Esophagus muscularis mucosa (tissue), 4 donors: ENCODE measurements at regions not wholly inside any gene's neighbourhood (a gene's known extent, or its start where the extent isn't known, plus 50 kb on each side); places are given as distances from the start of the nearest gene placed in this dataset.
A peak's percentile ranks its signal among the peaks of the same experiment; 100 is the strongest.

Experiments used
- DNase-seq: peaks from one replicate; pipeline ENCODE4 v3.0.0-alpha.2; 2017; ENCODE audit errors: extremely low spot score
- H3K27ac ChIP-seq, 4 donors: fragments of 200-600 bp; sonication (generic); replicated peaks in 1 of 4; 1 replicate in 3 of 4; 2 replicates in 1 of 4; pipeline ENCODE4 v1.5.1; 2016 to 2019; ENCODE audit warnings: mild to moderate bottlenecking in 1 of 4
- H3K27me3 ChIP-seq, 4 donors: fragments of 200-600 bp; sonication (generic); one replicate each; pipeline versions ENCODE4 v1.5.1 to v1.6.0; 2016 to 2019
- H3K36me3 ChIP-seq, 4 donors: fragments of 200-600 bp; sonication (generic); one replicate each; pipeline ENCODE4 v1.5.1; 2016 to 2019
- H3K4me1 ChIP-seq, 4 donors: fragments of 200-600 bp; sonication (generic); one replicate each; pipeline ENCODE4 v1.5.1; 2016 to 2019
- H3K4me3 ChIP-seq, 4 donors: fragments of 200-600 bp; sonication (generic); 1 replicate in 2 of 4; 2 replicates in 2 of 4; pipeline ENCODE4 v1.5.1; 2016 to 2019; ENCODE audit warnings: mild to moderate bottlenecking in 4 of 4, moderate library complexity in 1 of 4
- H3K9me3 ChIP-seq, 4 donors: fragments of 200-600 bp; sonication (generic); 1 replicate in 3 of 4; 2 replicates in 1 of 4; pipeline ENCODE4 v1.5.1; 2016 to 2019
- EP300 ChIP-seq: sonication (generic); formaldehyde crosslinking; IDR thresholded peaks from one replicate; pipeline ENCODE4 v1.6.1; 2017; ENCODE audit warnings: antibody characterized with exemption
- POLR2A ChIP-seq: fragments of 450-650 bp; IDR thresholded peaks from one replicate; pipeline ENCODE4 v1.6.1; 2017; ENCODE audit warnings: antibody characterized with exemption, moderate library complexity, mild to moderate bottlenecking, low read depth
- POLR2AphosphoS5 ChIP-seq, 2 donors: sonication (generic); formaldehyde crosslinking; IDR thresholded peaks; one replicate each; pipeline ENCODE4 v1.6.1; 2017; ENCODE audit warnings: antibody characterized with exemption in 2 of 2
- WGBS: methylation state at CpG from one replicate; pipeline ENCODE4 v1.1.5; 2018; 5-methylcytosine and 5-hydroxymethylcytosine counted together
- intact Hi-C: fragments of 100-400 bp; cut with DNase I; formaldehyde crosslinking; loops from one replicate; pipeline ENCODE4 v1.15.1; 2023
- TF ChIP-seq, protein P1 (sequence below), 3 experiments: fragments of 200-600 bp in 2 of 3; fragments of 450-650 bp in 1 of 3; sonication (generic) in 2 of 3; IDR thresholded peaks; one replicate each; pipeline ENCODE4 v1.5.1; 2017 to 2019; ENCODE audit warnings: antibody characterized with exemption in 3 of 3, mild to moderate bottlenecking in 2 of 3, moderate library complexity in 1 of 3

DNA sequence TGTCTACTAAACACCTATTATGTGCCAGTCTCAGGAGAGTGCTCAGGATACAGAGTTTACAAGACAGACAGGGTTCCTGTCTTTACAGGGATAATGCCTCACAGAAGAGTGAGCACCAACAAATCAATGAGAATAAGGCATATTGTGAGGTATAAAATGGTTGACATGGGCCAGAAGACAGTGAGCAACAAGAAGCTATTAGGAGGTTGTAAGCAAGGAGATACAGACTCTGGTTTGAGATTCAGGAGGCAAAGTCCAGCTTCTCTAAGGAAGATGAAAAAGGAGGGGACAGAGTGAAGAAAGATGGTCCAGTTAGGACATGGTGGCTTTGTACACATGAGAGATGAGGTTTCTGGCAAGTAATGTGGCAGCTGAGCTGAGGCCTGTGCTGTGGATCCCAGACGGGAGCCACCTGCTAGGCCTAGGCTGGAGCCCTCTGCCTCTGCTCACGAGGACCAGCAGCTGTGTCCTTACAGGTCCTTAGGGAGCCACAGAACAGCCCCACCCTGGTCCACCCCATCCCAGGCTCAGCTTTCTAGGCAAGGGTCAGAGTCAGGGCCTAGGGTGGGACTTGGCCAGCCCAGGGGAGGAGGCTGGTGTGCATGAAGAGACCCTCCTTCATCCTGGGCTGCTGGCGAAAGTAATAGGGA, 110.5 kb downstream of the ZNF280B start:
- H3K27ac ChIP-seq = peak overlapping the region in 3 of 4 donors; percentile 38 to 50 (median 49)
- DNase-seq = peak; percentile 90

DNA sequence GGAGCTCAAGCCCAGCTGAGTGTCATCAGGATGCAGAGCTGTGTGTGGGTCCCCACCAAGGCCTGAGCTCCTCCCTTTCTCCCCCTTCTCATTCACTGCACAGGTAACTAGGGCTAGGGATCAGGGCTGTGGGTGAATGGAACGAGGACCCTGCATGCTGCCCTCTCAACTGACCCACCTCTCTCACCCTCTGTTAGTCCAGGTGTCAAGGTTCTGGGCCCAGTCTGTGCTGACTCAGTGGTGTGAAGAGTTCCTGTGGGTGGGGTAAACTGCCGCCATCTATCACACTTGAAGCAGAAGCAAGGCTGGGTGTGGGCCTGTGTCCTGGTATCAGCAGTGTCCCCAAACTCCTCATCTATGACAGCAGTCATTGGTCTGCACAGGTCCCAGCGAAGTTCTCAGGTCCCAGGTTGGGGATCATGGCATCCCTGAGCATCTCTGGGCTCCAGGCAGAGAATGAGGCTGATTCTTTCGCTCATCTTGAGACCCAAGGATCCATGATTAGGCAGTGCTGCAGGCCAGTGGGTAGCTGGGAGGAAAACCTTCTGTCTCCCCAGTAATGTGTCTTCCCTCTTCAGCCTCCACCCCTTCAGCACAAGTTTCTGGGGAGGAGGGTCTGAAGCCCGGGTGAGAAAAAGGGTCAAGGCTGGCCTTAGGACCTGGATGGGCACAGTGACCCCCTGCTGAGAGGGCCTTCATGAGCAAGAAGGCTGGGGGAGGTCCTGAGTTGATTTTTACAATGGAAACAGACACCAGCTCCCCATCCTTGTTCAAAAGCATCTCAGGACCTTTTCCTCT, 109.8 kb downstream of the ZNF280B start:
- Histone ChIP-seq H3K4me3 (no peak overlapping the region), H3K4me1 (peaks cover 0 to 9% (median 4%) of the 10 kb centered on the region in 4 donors), H3K36me3 (no peaks in the 10 kb centered on the region), H3K9me3 (peaks cover 0 to 7% (median 0%) of the 10 kb centered on the region in 4 donors), H3K27ac (no peak overlapping the region), H3K27me3 (peaks cover 0 to 31% (median 0%) of the 10 kb centered on the region in 4 donors)
- TF ChIP-seq POLR2A (no peak), POLR2AphosphoS5 (IDR thresholded peaks at IDR 0.05) (no peak), EP300 (no peak)
- TF ChIP-seq, protein P1, sequence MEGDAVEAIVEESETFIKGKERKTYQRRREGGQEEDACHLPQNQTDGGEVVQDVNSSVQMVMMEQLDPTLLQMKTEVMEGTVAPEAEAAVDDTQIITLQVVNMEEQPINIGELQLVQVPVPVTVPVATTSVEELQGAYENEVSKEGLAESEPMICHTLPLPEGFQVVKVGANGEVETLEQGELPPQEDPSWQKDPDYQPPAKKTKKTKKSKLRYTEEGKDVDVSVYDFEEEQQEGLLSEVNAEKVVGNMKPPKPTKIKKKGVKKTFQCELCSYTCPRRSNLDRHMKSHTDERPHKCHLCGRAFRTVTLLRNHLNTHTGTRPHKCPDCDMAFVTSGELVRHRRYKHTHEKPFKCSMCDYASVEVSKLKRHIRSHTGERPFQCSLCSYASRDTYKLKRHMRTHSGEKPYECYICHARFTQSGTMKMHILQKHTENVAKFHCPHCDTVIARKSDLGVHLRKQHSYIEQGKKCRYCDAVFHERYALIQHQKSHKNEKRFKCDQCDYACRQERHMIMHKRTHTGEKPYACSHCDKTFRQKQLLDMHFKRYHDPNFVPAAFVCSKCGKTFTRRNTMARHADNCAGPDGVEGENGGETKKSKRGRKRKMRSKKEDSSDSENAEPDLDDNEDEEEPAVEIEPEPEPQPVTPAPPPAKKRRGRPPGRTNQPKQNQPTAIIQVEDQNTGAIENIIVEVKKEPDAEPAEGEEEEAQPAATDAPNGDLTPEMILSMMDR (IDR thresholded peaks at IDR 0.05) = no peak
- peak; percentile 74 for DNase-seq
- WGBS = 84% methylated on average over 3 of the region's 5 CpGs
- intact Hi-C loops = no loop called here

More for the DNA sequence above, 110.5 kb downstream of the ZNF280B start:
- Histone ChIP-seq H3K36me3 (no peaks in the 10 kb centered on the region), H3K9me3 (peaks cover 0 to 15% (median 2%) of the 10 kb centered on the region in 4 donors), H3K27me3 (peaks cover 0 to 31% (median 0%) of the 10 kb centered on the region in 4 donors), H3K4me1 (peaks cover 0 to 9% (median 4%) of the 10 kb centered on the region in 4 donors), H3K4me3 (no peak overlapping the region)
- intact Hi-C loops = no loop called here
- TF ChIP-seq POLR2AphosphoS5 (IDR thresholded peaks at IDR 0.05) (no peak), EP300 (no peak), POLR2A (no peak)
- TF ChIP-seq, protein P1 (IDR thresholded peaks at IDR 0.05) = no peak
- WGBS = 11% methylated on average over 2 of the region's 3 CpGs

DNA sequence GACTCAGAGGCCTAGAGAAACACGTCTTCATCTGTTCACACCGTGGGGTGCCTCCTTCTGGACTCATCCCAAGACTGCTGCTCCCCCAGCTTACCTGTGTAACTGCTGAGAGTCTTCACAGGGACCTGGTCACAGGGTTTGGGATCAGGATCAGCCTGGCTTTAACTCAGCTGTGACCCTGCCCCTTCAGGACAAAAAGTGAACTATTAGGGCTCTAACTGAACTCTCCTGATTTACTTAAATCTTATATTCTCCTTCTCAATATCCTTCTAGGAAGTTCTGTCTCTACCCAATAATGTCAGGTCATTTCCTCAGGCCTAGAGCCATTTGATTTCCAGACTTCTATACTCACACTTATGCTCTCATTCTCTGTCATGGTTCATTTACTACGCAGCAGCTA, 108.4 kb downstream of the ZNF280B start:
- DNase-seq = peak; percentile 86

DNA sequence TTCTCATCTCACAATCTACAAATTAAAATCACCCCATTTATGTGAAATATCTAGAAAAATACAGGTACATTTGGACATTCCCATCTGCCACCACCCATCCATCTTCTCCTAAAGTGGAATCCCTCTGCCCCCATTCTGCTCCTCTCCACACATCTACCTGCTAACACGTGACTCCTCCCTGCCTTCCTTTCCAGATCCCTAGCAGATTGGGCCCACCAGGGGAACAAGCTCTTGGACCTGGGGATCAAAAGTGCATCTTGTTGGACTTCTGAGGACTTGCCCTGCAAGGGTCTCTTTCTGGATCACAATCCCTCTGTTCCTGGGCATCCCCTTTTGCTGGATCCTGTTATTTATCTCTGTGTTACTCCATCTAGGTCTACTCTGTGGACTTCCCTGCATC, 107.6 kb downstream of the ZNF280B start:
- DNase-seq = peak; percentile 45
- Histone ChIP-seq H3K9me3 (no peaks in the 10 kb centered on the region), H3K27me3 (peaks cover 0 to 42% (median 0%) of the 10 kb centered on the region in 4 donors), H3K36me3 (no peaks in the 10 kb centered on the region), H3K27ac (no peak overlapping the region), H3K4me1 (peaks cover 0 to 9% (median 4%) of the 10 kb centered on the region in 4 donors), H3K4me3 (no peak overlapping the region)
- TF ChIP-seq, protein P1 (IDR thresholded peaks at IDR 0.05) = no peak
- no peak for TF ChIP-seq POLR2AphosphoS5 (IDR thresholded peaks at IDR 0.05)
- no peak for TF ChIP-seq POLR2A
- intact Hi-C loops = no loop called here
- 58% methylated on average over 1 of the region's 1 CpG for WGBS

More for the DNA sequence above, 108.4 kb downstream of the ZNF280B start:
- H3K4me1 ChIP-seq = peaks cover 0 to 9% (median 4%) of the 10 kb centered on the region in 4 donors
- TF ChIP-seq POLR2A (no peak), EP300 (no peak)
- TF ChIP-seq, protein P1 (IDR thresholded peaks at IDR 0.05) = no peak
- peaks cover 0 to 35% (median 0%) of the 10 kb centered on the region in 4 donors for H3K27me3 ChIP-seq
- no peak overlapping the region for H3K27ac ChIP-seq
- 68% methylated on average over 3 of the region's 3 CpGs for WGBS
- H3K9me3 ChIP-seq = no peaks in the 10 kb centered on the region
- no peak overlapping the region for H3K4me3 ChIP-seq
- H3K36me3 ChIP-seq = no peaks in the 10 kb centered on the region
- intact Hi-C loops = no loop called here
